HCT116 (cell line): ENCODE measurements at regions not wholly inside any gene's neighbourhood (a gene's known extent, or its start where the extent isn't known, plus 50 kb on each side); places are given as distances from the start of the nearest gene placed in this dataset.

Experiments used
- ATAC-seq: fragments of 200-7000 bp; cut with Tn5 transposase; 2 replicates; pipeline ENCODE4 v1.9.1; 2020; ENCODE audit warnings: mild to moderate bottlenecking, moderate library complexity
- BruUV-seq: library from RNA; stranded (reverse); fragments of 400-500 nt; replicated peaks from 2 replicates; lab custom pipeline; 2021; lab: Mats Ljungman, UMichigan
- CTCF ChIA-PET: fragments of 300-600 bp; sonication (Branson Sonifier 250); formaldehyde crosslinking; loops from one replicate; lab custom pipeline; 2021; ENCODE audit warnings: antibody characterized with exemption; lab: Charles Lee
- POLR2A ChIA-PET: fragments of 300-600, 350-600 bp; sonication (Branson Sonifier 250); formaldehyde crosslinking; loops from one replicate; lab custom pipeline; 2021; ENCODE audit warnings: antibody characterized with exemption; lab: Charles Lee
- RAD21 ChIA-PET, 2 experiments: fragments of 300-600 bp; sonication (Branson Sonifier 250); formaldehyde crosslinking; loops; one replicate each; lab custom pipeline; 2023; ENCODE audit warnings: low total read pairs in 2 of 2; ENCODE audit not compliant: uncharacterized antibody in 2 of 2, unreplicated experiment in 2 of 2, low non-redundant PET in 1 of 2; lab: Charles Lee
- DNase-seq: peaks from one replicate; pipeline ENCODE4 v3.0.0-alpha.2; 2010; ENCODE audit warnings: low read depth, low spot score
- H2AFZ ChIP-seq: fragments of 200-600 bp; shearing (Covaris generic), sonication (generic); 2 replicates; pipeline ENCODE4 v1.6.1; 2017; ENCODE audit warnings: low read depth, mixed run types, mixed read lengths, antibody characterized with exemption, low read length; ENCODE audit not compliant: poor library complexity, severe bottlenecking
- H3K27ac ChIP-seq: 2 replicates; pipeline ENCODE4 v1.5.1; 2012; ENCODE audit warnings: low read depth, low read length
- H3K27me3 ChIP-seq: fragments of 200-600 bp; sonication (generic); 2 replicates; pipeline ENCODE4 v1.6.1; 2016; ENCODE audit warnings: mixed run types, low read length, mixed read lengths; ENCODE audit not compliant: insufficient read depth
- H3K36me3 ChIP-seq, 2 experiments: fragments of 200-500 bp in 1 of 2; fragments of 200-600 bp in 1 of 2; sonication (Bioruptor generic) in 1 of 2; sonication (generic) in 1 of 2; 2 replicates each; pipeline versions ENCODE4 v1.5.1 to v1.6.1; 2014 to 2016; ENCODE audit warnings: low read length in 2 of 2, inconsistent platforms in 1 of 2, mixed read lengths in 1 of 2, mixed run types in 1 of 2; ENCODE audit not compliant: insufficient read depth in 2 of 2, control insufficient read depth in 1 of 2
- H3K4me1 ChIP-seq, 2 experiments: fragments of 200-600 bp in 1 of 2; sonication (generic) in 1 of 2; 2 replicates each; pipeline versions ENCODE4 v1.5.1 to v1.6.1; 2012 to 2017; ENCODE audit warnings: low read length in 2 of 2, inconsistent platforms in 1 of 2, mild to moderate bottlenecking in 1 of 2, mixed read lengths in 1 of 2, mixed run types in 1 of 2, moderate library complexity in 1 of 2; ENCODE audit not compliant: insufficient read depth in 2 of 2, control insufficient read depth in 1 of 2
- H3K4me2 ChIP-seq: fragments of 200-600 bp; sonication (generic); 2 replicates; pipeline ENCODE4 v1.6.1; 2017; ENCODE audit warnings: mixed run types, low read length, mixed read lengths
- H3K4me3 ChIP-seq, 2 experiments: fragments of 200-600 bp in 1 of 2; sonication (generic) in 1 of 2; replicated peaks in 1 of 2; 2 replicates each; pipeline ENCODE4 v1.5.1; 2011 to 2016; ENCODE audit warnings: low read length in 2 of 2, control low read depth in 1 of 2, low read depth in 1 of 2, mild to moderate bottlenecking in 1 of 2, mixed read lengths in 1 of 2, mixed run types in 1 of 2
- H3K79me2 ChIP-seq: fragments of 200-600 bp; sonication (generic); 2 replicates; pipeline ENCODE4 v1.6.1; 2017; ENCODE audit warnings: mild to moderate bottlenecking, mixed run types, low read length, moderate library complexity, mixed read lengths; ENCODE audit not compliant: insufficient read depth
- H3K9ac ChIP-seq: fragments of 200-600 bp; sonication (generic); 2 replicates; pipeline ENCODE4 v1.6.1; 2016; ENCODE audit warnings: low read length, mixed read lengths
- H3K9me2 ChIP-seq: fragments of 200-600 bp; sonication (generic), shearing (Covaris generic); 2 replicates; pipeline ENCODE4 v1.6.1; 2017; ENCODE audit warnings: mixed run types, mild to moderate bottlenecking, moderate library complexity; ENCODE audit not compliant: insufficient read depth
- H3K9me3 ChIP-seq, 2 experiments: fragments of 200-500 bp in 1 of 2; fragments of 200-600 bp in 1 of 2; sonication (Bioruptor generic) in 1 of 2; sonication (generic) in 1 of 2; 2 replicates each; pipeline ENCODE4 v1.6.1; 2014 to 2017; ENCODE audit warnings: low read length in 2 of 2, mixed read lengths in 2 of 2, inconsistent platforms in 1 of 2, low read depth in 1 of 2, mild to moderate bottlenecking in 1 of 2, mixed run types in 1 of 2, moderate library complexity in 1 of 2; ENCODE audit not compliant: control insufficient read depth in 1 of 2, insufficient read depth in 1 of 2
- H4K20me1 ChIP-seq: fragments of 200-600 bp; sonication (generic), shearing (Covaris generic); 2 replicates; pipeline ENCODE4 v1.6.1; 2017; ENCODE audit warnings: mixed run types, mild to moderate bottlenecking, moderate library complexity; ENCODE audit not compliant: insufficient read depth
- ATF3 ChIP-seq: IDR thresholded peaks from 2 replicates; pipeline ENCODE4 v1.6.1; 2012
- CTCF ChIP-seq, 3 experiments: fragments of 200-600 bp in 1 of 3; sonication (generic) in 1 of 3; IDR thresholded peaks in 2 of 3; conservative IDR thresholded peaks in 1 of 3; 2 replicates each; pipeline ENCODE4 v1.5.1; 2012 to 2017; ENCODE audit warnings: low read depth in 2 of 3, low read length in 2 of 3, antibody characterized with exemption in 1 of 3, borderline replicate concordance in 1 of 3, control low read depth in 1 of 3, mild to moderate bottlenecking in 1 of 3, mixed read lengths in 1 of 3, mixed run types in 1 of 3, moderate library complexity in 1 of 3; ENCODE audit not compliant: insufficient read depth in 1 of 3
- EGR1 ChIP-seq: IDR thresholded peaks from 2 replicates; pipeline ENCODE4 v1.6.1; 2012; ENCODE audit warnings: low read depth
- ELF1 ChIP-seq: IDR thresholded peaks from 2 replicates; pipeline ENCODE4 v1.6.1; 2012; ENCODE audit warnings: low read depth, borderline replicate concordance
- EZH2 ChIP-seq: fragments of 200-600 bp; sonication (generic); IDR thresholded peaks from 2 replicates; pipeline ENCODE4 v1.6.1; 2017; ENCODE audit warnings: antibody characterized with exemption, mixed run types
- EZH2phosphoT487 ChIP-seq: fragments of 200-600 bp; IDR thresholded peaks from 2 replicates; pipeline ENCODE4 v1.6.1; 2018; ENCODE audit warnings: antibody characterized with exemption, borderline replicate concordance
- FOSL1 ChIP-seq: IDR thresholded peaks from 2 replicates; pipeline ENCODE4 v1.6.1; 2012; ENCODE audit warnings: low read depth
- POLR2A ChIP-seq: IDR thresholded peaks from 2 replicates; pipeline ENCODE4 v1.7.0; 2011; ENCODE audit warnings: borderline replicate concordance; ENCODE audit not compliant: insufficient read depth, insufficient read length; ENCODE audit errors: extremely low read depth
- POLR2AphosphoS5 ChIP-seq: IDR thresholded peaks from 2 replicates; pipeline ENCODE4 v1.6.1; 2011; ENCODE audit warnings: mild to moderate bottlenecking, low read depth, low read length, moderate library complexity
- RAD21 ChIP-seq: IDR thresholded peaks from 2 replicates; pipeline ENCODE4 v1.6.1; 2012; ENCODE audit warnings: low read depth, mild to moderate bottlenecking
- SIN3A ChIP-seq: IDR thresholded peaks from 2 replicates; pipeline ENCODE4 v1.6.1; 2012; ENCODE audit warnings: low read depth
- SRF ChIP-seq: IDR thresholded peaks from 2 replicates; pipeline ENCODE4 v1.6.1; 2012; ENCODE audit warnings: low read depth
- TCF7L2 ChIP-seq: IDR thresholded peaks from 2 replicates; pipeline ENCODE4 v1.7.0; 2011; ENCODE audit warnings: borderline replicate concordance, inconsistent platforms; ENCODE audit not compliant: insufficient read depth, insufficient read length; ENCODE audit errors: extremely low read depth
- YY1 ChIP-seq: IDR thresholded peaks from 2 replicates; pipeline ENCODE4 v1.6.1; 2011; ENCODE audit warnings: low read length, low read depth, moderate library complexity, mild to moderate bottlenecking; ENCODE audit not compliant: insufficient replicate concordance; ENCODE audit errors: extremely low read depth
- ZFX ChIP-seq: fragments of 450-650 bp; IDR thresholded peaks from 2 replicates; pipeline ENCODE4 v1.6.1; 2017
- ZNF274 ChIP-seq: fragments of 200-500 bp; sonication (Bioruptor generic); IDR thresholded peaks from 2 replicates; pipeline ENCODE4 v1.6.1; 2014; ENCODE audit warnings: mild to moderate bottlenecking, low read depth, low read length, inconsistent platforms
- intact Hi-C: fragments of 100-400 bp; cut with micrococcal nuclease; formaldehyde crosslinking; loops from 2 replicates; pipeline ENCODE4 v1.10.0; 2022
- TF ChIP-seq, protein P1 (sequence below): IDR thresholded peaks from 2 replicates; pipeline ENCODE4 v1.6.1; 2012

DNA sequence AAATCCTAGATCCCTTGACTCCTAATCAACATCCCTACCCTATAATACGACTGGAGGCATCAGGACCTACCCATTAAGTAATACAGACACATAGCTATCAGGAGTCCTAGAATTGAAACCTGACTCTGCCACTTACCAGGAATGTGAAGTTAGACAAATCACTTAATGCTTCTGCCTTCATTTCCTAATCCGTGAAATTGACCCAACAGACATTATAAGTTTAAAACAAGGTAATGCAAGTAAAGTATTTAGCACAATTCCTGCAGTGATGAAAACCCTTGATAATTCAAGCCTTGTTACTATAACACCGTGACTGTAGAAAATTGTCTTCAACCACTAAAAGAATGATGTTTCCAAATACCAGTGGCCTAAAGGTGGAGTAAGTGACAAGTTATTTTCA is 150.2 kb downstream of the KCNJ2 start:
- BruUV-seq, result no TSS peak
- ATAC-seq, result no peak
- intact Hi-C loops, result no loop called here
- Histone ChIP-seq H3K79me2 (no peaks in the 10 kb centered on the region), H3K4me3 (no peak overlapping the region), H3K9ac (no peak overlapping the region), H3K4me2 (no peak overlapping the region), H3K4me1 (no peaks in the 10 kb centered on the region), H3K27me3 (no peaks in the 10 kb centered on the region), H3K27ac (no peak overlapping the region), H3K9me2 (no peaks in the 10 kb centered on the region), H2AFZ (no peak overlapping the region), H3K36me3 (no peaks in the 10 kb centered on the region), H4K20me1 (no peaks in the 10 kb centered on the region), H3K9me3 (peaks cover 0 to 27% of the 10 kb centered on the region in 2 experiments; a peak in 2 of 4 replicates)
- POLR2A ChIA-PET, result no interaction called here
- no peak for DNase-seq
- TF ChIP-seq POLR2AphosphoS5, result no peak
- no peak for TF ChIP-seq ATF3
- no peak for TF ChIP-seq ZNF274
- TF ChIP-seq POLR2A, result no peak
- TF ChIP-seq EGR1, result no peak
- RAD21 ChIA-PET, result no interaction called here
- CTCF ChIA-PET, result interaction anchor here (1.7 kb wide), 1 partner anchor 233 kb away, joined by 4 read pairs; no protein-coding TSS in a partner anchor

DNA sequence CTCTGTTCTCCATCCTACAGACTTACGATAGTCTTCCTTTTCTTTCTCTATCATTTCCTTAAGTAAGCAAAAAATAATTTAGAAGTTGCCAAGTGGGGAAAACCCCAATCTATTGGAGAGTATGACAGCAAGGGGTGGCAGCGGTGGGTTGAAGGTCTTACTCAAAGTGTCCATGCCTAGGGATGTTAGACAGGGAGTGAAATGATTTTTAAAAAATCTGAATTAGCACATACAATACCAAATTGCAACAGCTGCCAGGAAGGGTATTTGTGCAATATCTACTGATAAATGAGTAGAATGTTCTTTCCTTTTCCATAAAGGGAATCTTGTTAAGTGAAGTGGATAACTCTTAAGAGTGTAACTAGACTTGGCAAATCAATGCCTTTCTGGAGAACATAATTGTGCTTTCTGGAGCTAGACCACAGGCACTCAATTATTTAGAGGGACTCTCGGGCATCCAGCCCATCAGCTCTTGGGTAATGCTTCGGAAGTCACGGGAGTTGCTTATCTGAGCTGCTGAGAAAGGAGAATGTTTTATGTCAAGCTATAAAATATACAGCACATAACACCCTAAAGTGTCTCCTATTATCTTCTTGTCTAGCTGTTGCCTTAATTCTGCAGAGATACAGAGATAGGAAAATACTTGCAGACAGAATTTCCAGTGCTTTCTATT is 151.5 kb downstream of the KCNJ2 start:
- Histone ChIP-seq H3K4me1 (no peaks in the 10 kb centered on the region), H3K27ac (no peak overlapping the region), H3K36me3 (no peaks in the 10 kb centered on the region), H3K9me2 (no peaks in the 10 kb centered on the region), H3K4me2 (no peak overlapping the region), H3K79me2 (no peaks in the 10 kb centered on the region), H3K27me3 (no peaks in the 10 kb centered on the region), H3K9ac (no peak overlapping the region), H3K4me3 (no peak overlapping the region), H4K20me1 (no peaks in the 10 kb centered on the region), H2AFZ (no peak overlapping the region), H3K9me3 (peaks cover 2 to 23% of the 10 kb centered on the region in 2 experiments; a peak in 2 of 4 replicates)
- ChIA-PET CTCF (interaction anchor here (1.7 kb wide), 1 partner anchor 232 kb away, joined by 4 read pairs; no protein-coding TSS in a partner anchor), POLR2A (no interaction called here), RAD21 (no interaction called here)
- ATAC-seq, result no peak
- no peak for DNase-seq
- intact Hi-C loops, result no loop called here
- no TSS peak for BruUV-seq
- TF ChIP-seq FOSL1, result no peak
- no peak for TF ChIP-seq POLR2AphosphoS5
- TF ChIP-seq, protein P1, sequence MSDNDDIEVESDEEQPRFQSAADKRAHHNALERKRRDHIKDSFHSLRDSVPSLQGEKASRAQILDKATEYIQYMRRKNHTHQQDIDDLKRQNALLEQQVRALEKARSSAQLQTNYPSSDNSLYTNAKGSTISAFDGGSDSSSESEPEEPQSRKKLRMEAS, result no peak
- no peak for TF ChIP-seq ATF3
- TF ChIP-seq EZH2, result no peak
- TF ChIP-seq RAD21, result no peak
- TF ChIP-seq POLR2A, result no peak
- TF ChIP-seq ELF1, result no peak
- TF ChIP-seq TCF7L2, result no peak
- no peak for TF ChIP-seq YY1
- no peak for TF ChIP-seq SRF
- TF ChIP-seq CTCF (IDR thresholded peaks at IDR 0.05 in 2 of 3, conservative IDR thresholded peaks at IDR 0.05 in 1 of 3; ENCODE audit: borderline replicate concordance in 1 of 3, insufficient read depth in 1 of 3, low read depth in 2 of 3, low read length in 2 of 3), result no peak
- no peak for TF ChIP-seq ZFX
- TF ChIP-seq SIN3A, result no peak
- TF ChIP-seq ZNF274, result no peak
- TF ChIP-seq EZH2phosphoT487, result no peak
- TF ChIP-seq, all 23 proteins: peak for 0
